Astrocyte of the hippocampus (primary cell): ENCODE measurements at regions not wholly inside any gene's neighbourhood (a gene's known extent, or its start where the extent isn't known, plus 50 kb on each side); places are given as distances from the start of the nearest gene placed in this dataset.
A peak's percentile ranks its signal among the peaks of the same experiment; 100 is the strongest.
"Not testable (repeated sequence)": the region's sequence is repeated elsewhere in the genome, so short reads cannot be mapped to it uniquely, and the experiment has no call there.

Experiments
- DNase-seq: peaks from one replicate; pipeline ENCODE4 v3.0.0; 2011; ENCODE audit warnings: low read depth, low spot score

GRCh38 chrY:10627116-10627515 lies 1099.4 kb downstream of the TSPY10 start:
- peak; percentile 83 for DNase-seq

GRCh38 chrY:10648813-10649212 lies 1121.1 kb downstream of the TSPY10 start:
- not testable (repeated sequence) for DNase-seq

GRCh38 chrY:10657120-10657519 lies 1129.4 kb downstream of the TSPY10 start:
- not testable (repeated sequence) for DNase-seq

GRCh38 chrY:10666785-10667184 lies 1139.1 kb downstream of the TSPY10 start:
- DNase-seq, result no peak

GRCh38 chrY:10686414-10686813 lies 1158.7 kb downstream of the TSPY10 start:
- no peak for DNase-seq
